ENCODE measurements at regions not wholly inside any gene's neighbourhood (a gene's known extent, or its start where the extent isn't known, plus 50 kb on each side); places are given as distances from the start of the nearest gene placed in this dataset.

- H3K4me3 ChIP-seq (ENCODE audit: low read depth in 2 of 2, low read length in 1 of 2): no peak overlapping the region
- no peak for DNase-seq
- no peaks in the 10 kb centered on the region; the same call in 1 of the 2 replicates for H3K9me2 ChIP-seq
- CTCF ChIA-PET: no interaction called here
- H4K20me1 ChIP-seq (ENCODE audit: insufficient read depth): no peaks in the 10 kb centered on the region
- no peaks in the 10 kb centered on the region for H3K9me3 ChIP-seq
- WGBS (ENCODE audit: low lambda C conversion rate): 22% methylated on average over 2 of the region's 2 CpGs
- H3K9ac ChIP-seq: no peak overlapping the region
- no peaks in the 10 kb centered on the region for H3F3A ChIP-seq (replicated peaks; ENCODE audit: insufficient read depth)
- POLR2A ChIA-PET: no interaction called here
- no peak overlapping the region for H3K4me2 ChIP-seq
- H3K79me2 ChIP-seq (ENCODE audit: insufficient read depth): no peaks in the 10 kb centered on the region
- H3K27ac ChIP-seq (ENCODE audit: low read depth in 2 of 2, low read length in 1 of 2): no peak overlapping the region
- no peaks in the 10 kb centered on the region for H3K36me3 ChIP-seq (replicated peaks in 1 of 2; ENCODE audit: control insufficient read depth in 1 of 2, insufficient read depth in 2 of 2, low read length in 1 of 2)
- H3K4me1 ChIP-seq (ENCODE audit: control insufficient read depth in 1 of 2, insufficient read depth in 2 of 2, low read depth in 1 of 2, low read length in 1 of 2): no peaks in the 10 kb centered on the region
- H3K27me3 ChIP-seq (ENCODE audit: insufficient read depth): no peaks in the 10 kb centered on the region
- no peak for TF ChIP-seq RCOR1 (IDR thresholded peaks at IDR 0.05; ENCODE audit: low read length)
- no peak for TF ChIP-seq GATA2 (CRISPR knock-in tag; IDR thresholded peaks at IDR 0.05)
- TF ChIP-seq ELF1 (IDR thresholded peaks at IDR 0.05): no peak
- TF ChIP-seq FOSL2 (IDR thresholded peaks at IDR 0.05; ENCODE audit: borderline replicate concordance, low read depth): no peak
- TF ChIP-seq MEF2A (IDR thresholded peaks at IDR 0.05; ENCODE audit: borderline replicate concordance, low read depth): no peak
- TF ChIP-seq USF2 (IDR thresholded peaks at IDR 0.05; ENCODE audit: borderline replicate concordance, low read depth, low read length): no peak
- no peak for TF ChIP-seq EP300 (IDR thresholded peaks at IDR 0.05; ENCODE audit: borderline replicate concordance in 1 of 2, low read depth in 1 of 2, low read length in 1 of 2)
- no peak for TF ChIP-seq GABPA (IDR thresholded peaks at IDR 0.05; ENCODE audit: low read depth)
- TF ChIP-seq YY1 (IDR thresholded peaks at IDR 0.05; ENCODE audit: low read depth): no peak
- no peak for TF ChIP-seq NRF1 (IDR thresholded peaks at IDR 0.05; ENCODE audit: low read depth, low read length)
- TF ChIP-seq NFIC (IDR thresholded peaks at IDR 0.05; ENCODE audit: borderline replicate concordance): no peak
- TF ChIP-seq TAF1 (IDR thresholded peaks at IDR 0.05; ENCODE audit: borderline replicate concordance, low read depth, low read length): no peak
- TF ChIP-seq RFX5 (IDR thresholded peaks at IDR 0.05; ENCODE audit: low read length): no peak
- TF ChIP-seq SMC3 (IDR thresholded peaks at IDR 0.05; ENCODE audit: low read depth, low read length): no peak
- TF ChIP-seq CTCF (IDR thresholded peaks at IDR 0.05): no peak
- TF ChIP-seq EZH2phosphoT487 (IDR thresholded peaks at IDR 0.05; ENCODE audit: borderline replicate concordance, low read depth): no peak
- no peak for TF ChIP-seq TCF12 (IDR thresholded peaks at IDR 0.05)
- no peak for TF ChIP-seq ZBTB33 (IDR thresholded peaks at IDR 0.05; ENCODE audit: borderline replicate concordance, low read depth)
- no peak for TF ChIP-seq SIN3A (IDR thresholded peaks at IDR 0.05; ENCODE audit: borderline replicate concordance, low read depth, low read length)
- no peak overlapping the region for H2AFZ ChIP-seq (ENCODE audit: low read depth)
These were observed 95.0 kb upstream of the HAPLN1 start for GRCh38 chr5:83815661-83816060.

Data from SK-N-SH (cell line).